ENCODE measurements at regions not wholly inside any gene's neighbourhood (a gene's known extent, or its start where the extent isn't known, plus 50 kb on each side); places are given as distances from the start of the nearest gene placed in this dataset.
"Not testable (repeated sequence)": the region's sequence is repeated elsewhere in the genome, so short reads cannot be mapped to it uniquely, and the experiment has no call there.

DNA sequence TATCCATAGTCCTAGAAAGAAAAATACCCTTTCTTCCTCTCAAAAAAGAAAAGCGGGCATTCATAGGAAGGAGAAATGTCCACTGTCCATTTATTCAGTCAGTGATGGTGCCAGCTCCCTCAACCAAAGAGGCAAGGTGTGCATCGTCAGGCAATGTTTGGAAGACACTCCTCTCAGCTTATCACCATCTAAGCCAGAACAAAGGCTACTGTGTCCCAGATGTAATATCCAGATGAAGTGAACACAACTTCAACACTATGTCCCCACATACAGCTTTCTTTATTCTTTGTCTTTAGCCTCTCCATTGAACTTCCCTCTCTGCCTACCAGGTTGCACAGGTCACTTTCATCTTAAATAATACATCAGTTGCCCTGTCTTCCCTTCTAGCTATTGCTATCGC lies 131.4 kb upstream of the RNF32 start:
- Histone ChIP-seq H3K27ac (ENCODE audit: poor library complexity, severe bottlenecking) (no peak overlapping the region), H3K36me3 (ENCODE audit: low read depth) (no peaks in the 10 kb centered on the region), H3K4me1 (ENCODE audit: insufficient read depth, poor library complexity, severe bottlenecking) (no peaks in the 10 kb centered on the region), H3K9me3 (ENCODE audit: severe bottlenecking) (no peaks in the 10 kb centered on the region), H3K4me3 (ENCODE audit: severe bottlenecking) (no peak overlapping the region), H3K27me3 (ENCODE audit: insufficient read depth, poor library complexity, severe bottlenecking) (no peaks in the 10 kb centered on the region)
- TF ChIP-seq, protein P1, sequence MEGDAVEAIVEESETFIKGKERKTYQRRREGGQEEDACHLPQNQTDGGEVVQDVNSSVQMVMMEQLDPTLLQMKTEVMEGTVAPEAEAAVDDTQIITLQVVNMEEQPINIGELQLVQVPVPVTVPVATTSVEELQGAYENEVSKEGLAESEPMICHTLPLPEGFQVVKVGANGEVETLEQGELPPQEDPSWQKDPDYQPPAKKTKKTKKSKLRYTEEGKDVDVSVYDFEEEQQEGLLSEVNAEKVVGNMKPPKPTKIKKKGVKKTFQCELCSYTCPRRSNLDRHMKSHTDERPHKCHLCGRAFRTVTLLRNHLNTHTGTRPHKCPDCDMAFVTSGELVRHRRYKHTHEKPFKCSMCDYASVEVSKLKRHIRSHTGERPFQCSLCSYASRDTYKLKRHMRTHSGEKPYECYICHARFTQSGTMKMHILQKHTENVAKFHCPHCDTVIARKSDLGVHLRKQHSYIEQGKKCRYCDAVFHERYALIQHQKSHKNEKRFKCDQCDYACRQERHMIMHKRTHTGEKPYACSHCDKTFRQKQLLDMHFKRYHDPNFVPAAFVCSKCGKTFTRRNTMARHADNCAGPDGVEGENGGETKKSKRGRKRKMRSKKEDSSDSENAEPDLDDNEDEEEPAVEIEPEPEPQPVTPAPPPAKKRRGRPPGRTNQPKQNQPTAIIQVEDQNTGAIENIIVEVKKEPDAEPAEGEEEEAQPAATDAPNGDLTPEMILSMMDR (IDR thresholded peaks at IDR 0.05; ENCODE audit: poor library complexity, severe bottlenecking): no peak
- DNase-seq (ENCODE audit: low spot score) (no peak), ATAC-seq (ENCODE audit: low read depth) (no peak)

DNA sequence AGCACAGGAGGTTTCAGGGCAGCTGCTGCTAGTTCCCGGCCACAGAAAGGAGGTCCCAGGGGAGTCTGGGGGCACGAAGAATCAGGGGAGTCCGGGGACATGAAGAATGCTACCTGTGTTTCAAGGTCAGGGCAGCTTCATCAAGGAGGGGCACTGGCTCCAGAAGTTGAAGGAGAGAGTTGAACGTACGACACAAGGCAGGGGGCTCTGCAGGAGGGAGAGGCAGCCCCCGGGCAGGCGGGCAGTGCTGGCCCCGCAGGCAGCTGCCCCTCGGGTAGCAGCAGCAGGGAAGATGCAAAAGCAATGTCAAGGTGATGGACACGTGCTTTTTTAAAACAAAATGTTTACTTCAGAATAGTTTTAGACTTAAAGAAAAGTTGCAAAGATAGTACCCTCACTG lies 134.7 kb upstream of the RNF32 start:
- Histone ChIP-seq H3K4me1 (ENCODE audit: insufficient read depth, poor library complexity, severe bottlenecking) (no peaks in the 10 kb centered on the region), H3K9me3 (ENCODE audit: severe bottlenecking) (no peaks in the 10 kb centered on the region), H3K4me3 (ENCODE audit: severe bottlenecking) (no peak overlapping the region), H3K36me3 (ENCODE audit: low read depth) (no peaks in the 10 kb centered on the region), H3K27me3 (ENCODE audit: insufficient read depth, poor library complexity, severe bottlenecking) (no peaks in the 10 kb centered on the region), H3K27ac (ENCODE audit: poor library complexity, severe bottlenecking) (no peak overlapping the region)
- DNase-seq (ENCODE audit: low spot score) (no peak), ATAC-seq (ENCODE audit: low read depth) (no peak)
- TF ChIP-seq, protein P1 (IDR thresholded peaks at IDR 0.05; ENCODE audit: poor library complexity, severe bottlenecking): no peak

DNA sequence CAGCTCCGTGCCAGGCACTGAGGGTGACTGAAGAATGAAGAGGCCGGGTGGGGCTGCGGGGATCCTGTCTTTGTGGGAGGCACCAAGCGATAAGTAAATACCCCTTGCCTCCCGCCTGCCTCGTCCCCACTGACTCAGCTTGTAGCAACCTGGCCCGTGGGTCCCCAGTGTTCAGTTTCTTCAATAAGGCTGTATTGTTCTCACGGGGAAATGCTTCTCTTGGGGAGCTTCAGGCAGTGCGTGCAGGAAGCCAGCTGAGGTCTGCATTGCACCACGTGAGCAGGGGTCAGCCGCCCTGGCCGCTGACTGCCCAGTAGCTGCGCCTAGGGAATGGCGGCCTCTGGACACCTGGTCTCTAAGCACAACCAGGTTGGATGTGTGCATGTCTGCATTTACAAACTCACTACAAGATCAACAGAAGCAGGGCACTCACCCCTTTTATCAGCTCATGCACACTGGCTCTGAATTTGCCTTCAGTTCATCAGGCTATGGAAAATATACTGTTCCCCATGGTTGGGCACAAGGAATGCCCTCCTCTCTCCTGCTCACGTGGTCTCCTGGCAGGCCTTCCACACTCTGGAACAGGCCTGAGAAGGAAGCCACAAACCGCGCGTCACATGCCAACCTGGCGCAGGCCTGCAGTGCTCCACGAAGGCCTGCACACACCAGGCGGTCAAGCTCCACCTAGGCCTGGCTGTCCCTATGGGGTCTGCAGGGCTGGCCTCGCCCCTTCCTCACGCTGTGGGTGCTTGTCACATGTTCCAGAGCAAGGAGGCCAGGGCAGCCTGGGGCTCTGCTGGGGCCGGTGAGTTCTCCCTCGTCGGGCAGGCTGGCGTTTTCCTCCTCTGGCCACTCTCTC lies 135.7 kb upstream of the RNF32 start:
- TF ChIP-seq, protein P1 (IDR thresholded peaks at IDR 0.05; ENCODE audit: poor library complexity, severe bottlenecking): no peak
- Histone ChIP-seq H3K4me1 (ENCODE audit: insufficient read depth, poor library complexity, severe bottlenecking) (no peaks in the 10 kb centered on the region), H3K4me3 (ENCODE audit: severe bottlenecking) (no peak overlapping the region), H3K27me3 (ENCODE audit: insufficient read depth, poor library complexity, severe bottlenecking) (no peaks in the 10 kb centered on the region), H3K27ac (ENCODE audit: poor library complexity, severe bottlenecking) (no peak overlapping the region), H3K36me3 (ENCODE audit: low read depth) (no peaks in the 10 kb centered on the region), H3K9me3 (ENCODE audit: severe bottlenecking) (no peaks in the 10 kb centered on the region)
- ATAC-seq (ENCODE audit: low read depth): no peak
- DNase-seq (ENCODE audit: low spot score): no peak

DNA sequence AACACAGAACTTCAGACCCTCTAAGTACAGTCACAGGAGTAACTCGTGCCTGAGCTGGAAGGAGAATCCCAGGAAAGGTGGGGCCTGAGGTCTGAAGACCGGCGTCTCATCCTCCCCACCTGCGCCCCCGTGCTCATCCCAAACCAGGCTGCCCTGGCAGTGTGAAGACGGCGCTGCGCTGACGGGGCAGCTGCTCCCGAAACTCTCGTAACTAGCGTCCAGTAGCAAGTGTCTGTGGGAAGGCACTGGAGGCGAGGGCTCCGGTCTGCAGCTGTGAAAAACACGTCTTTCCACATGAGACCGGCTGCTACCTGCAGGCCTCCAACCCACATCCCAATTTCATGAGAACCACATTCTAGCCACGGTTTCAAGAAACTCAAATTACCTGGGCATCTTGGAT lies 136.6 kb upstream of the RNF32 start:
- no peak for ATAC-seq (ENCODE audit: low read depth)
- Histone ChIP-seq H3K27ac (ENCODE audit: poor library complexity, severe bottlenecking) (no peak overlapping the region), H3K4me3 (ENCODE audit: severe bottlenecking) (no peak overlapping the region), H3K27me3 (ENCODE audit: insufficient read depth, poor library complexity, severe bottlenecking) (no peaks in the 10 kb centered on the region), H3K36me3 (ENCODE audit: low read depth) (no peaks in the 10 kb centered on the region), H3K9me3 (ENCODE audit: severe bottlenecking) (no peaks in the 10 kb centered on the region), H3K4me1 (ENCODE audit: insufficient read depth, poor library complexity, severe bottlenecking) (no peaks in the 10 kb centered on the region)
- DNase-seq (ENCODE audit: low spot score): no peak
- TF ChIP-seq, protein P1 (IDR thresholded peaks at IDR 0.05; ENCODE audit: poor library complexity, severe bottlenecking): no peak

DNA sequence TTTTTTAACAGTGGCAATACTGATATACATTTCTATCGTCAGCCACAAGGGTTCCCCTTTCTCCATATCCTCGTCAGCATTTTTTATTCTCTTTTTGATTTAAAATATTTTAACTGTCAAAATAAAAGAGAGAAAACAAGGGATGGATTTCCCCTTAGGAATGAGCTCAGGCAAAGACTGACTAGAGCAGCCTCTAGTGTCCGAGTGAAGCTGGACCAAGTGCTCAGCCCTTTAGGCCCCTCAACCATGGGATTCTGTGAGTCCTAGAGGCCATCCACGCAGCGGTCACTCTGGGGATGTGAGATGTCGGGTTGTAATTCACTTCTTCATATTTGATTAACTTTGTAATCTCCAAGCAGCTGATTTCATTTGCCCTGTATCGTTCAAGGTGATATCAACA lies 137.4 kb upstream of the RNF32 start:
- Histone ChIP-seq H3K9me3 (ENCODE audit: severe bottlenecking) (no peaks in the 10 kb centered on the region), H3K27ac (ENCODE audit: poor library complexity, severe bottlenecking) (no peak overlapping the region), H3K4me3 (ENCODE audit: severe bottlenecking) (no peak overlapping the region), H3K27me3 (ENCODE audit: insufficient read depth, poor library complexity, severe bottlenecking) (no peaks in the 10 kb centered on the region), H3K36me3 (ENCODE audit: low read depth) (no peaks in the 10 kb centered on the region), H3K4me1 (ENCODE audit: insufficient read depth, poor library complexity, severe bottlenecking) (no peaks in the 10 kb centered on the region)
- DNase-seq (ENCODE audit: low spot score) (no peak), ATAC-seq (ENCODE audit: low read depth) (no peak; the same call in 2 of the 3 replicates)
- TF ChIP-seq, protein P1 (IDR thresholded peaks at IDR 0.05; ENCODE audit: poor library complexity, severe bottlenecking): no peak

DNA sequence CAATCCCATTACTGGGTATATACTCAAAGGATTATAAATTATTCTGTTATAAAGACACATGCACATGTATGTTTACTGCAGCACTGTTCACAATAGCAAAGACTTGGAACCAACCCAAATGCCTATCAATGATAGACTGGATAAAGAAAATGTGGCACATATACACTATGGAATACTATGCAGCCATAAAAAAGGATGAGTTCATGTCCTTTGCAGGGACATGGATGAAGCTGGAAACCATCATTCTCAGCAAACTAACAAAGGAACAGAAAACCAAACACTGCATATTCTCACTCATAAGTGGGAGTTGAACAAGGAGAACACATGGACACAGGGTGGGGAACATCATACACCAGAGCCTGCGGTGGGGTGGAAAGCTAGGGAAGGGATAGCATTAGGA lies 138.8 kb upstream of the RNF32 start:
- ATAC-seq (ENCODE audit: low read depth): not testable (repeated sequence)

More for the DNA sequence above, 138.8 kb upstream of the RNF32 start:
- not testable (repeated sequence) for H3K9me3 ChIP-seq (ENCODE audit: severe bottlenecking); H3K4me3 ChIP-seq (ENCODE audit: severe bottlenecking); H3K4me1 ChIP-seq (ENCODE audit: insufficient read depth, poor library complexity, severe bottlenecking); H3K27me3 ChIP-seq (ENCODE audit: insufficient read depth, poor library complexity, severe bottlenecking); DNase-seq (ENCODE audit: low spot score); H3K36me3 ChIP-seq (ENCODE audit: low read depth); H3K27ac ChIP-seq (ENCODE audit: poor library complexity, severe bottlenecking)

All from RWPE2 (cell line).